Thoracic aorta (tissue), 2 donors: ENCODE measurements at regions not wholly inside any gene's neighbourhood (a gene's known extent, or its start where the extent isn't known, plus 50 kb on each side); places are given as distances from the start of the nearest gene placed in this dataset.

ENCODE experiments used
- ATAC-seq: fragments of 150-250 bp; one replicate; pipeline ENCODE4 v1.8.0; 2017; ENCODE audit warnings: low read depth; ENCODE audit not compliant: insufficient number of reproducible peaks, low FRiP score
- DNase-seq: peaks from one replicate; pipeline ENCODE4 v3.0.0-alpha.2; 2020; ENCODE audit warnings: low spot score
- H3K27ac ChIP-seq, 2 donors: fragments of 200-600 bp; sonication (generic); 1 replicate in 1 of 2; 2 replicates in 1 of 2; pipeline ENCODE4 v1.5.1; 2016; ENCODE audit warnings: mild to moderate bottlenecking in 2 of 2, moderate library complexity in 2 of 2
- H3K27me3 ChIP-seq: fragments of 200-600 bp; sonication (generic); replicated peaks from 2 replicates; pipeline ENCODE4 v1.6.0; 2016; ENCODE audit warnings: mild to moderate bottlenecking; ENCODE audit not compliant: insufficient read depth
- H3K36me3 ChIP-seq: fragments of 200-600 bp; sonication (generic); one replicate; pipeline ENCODE4 v1.5.1; 2016
- H3K4me1 ChIP-seq, 2 donors: fragments of 200-600 bp; sonication (generic); 1 replicate in 1 of 2; 2 replicates in 1 of 2; pipeline versions ENCODE4 v1.5.1 to v1.6.0; 2016; ENCODE audit warnings: low read depth in 2 of 2, mild to moderate bottlenecking in 1 of 2; ENCODE audit not compliant: control insufficient read depth in 1 of 2
- H3K4me3 ChIP-seq: fragments of 200-600 bp; sonication (generic); 2 replicates; pipeline ENCODE4 v1.5.1; 2016; ENCODE audit warnings: mild to moderate bottlenecking
- H3K9me3 ChIP-seq: fragments of 200-600 bp; sonication (generic); 2 replicates; pipeline ENCODE4 v1.5.1; 2016
- CTCF ChIP-seq: fragments of 200-600 bp; sonication (generic); IDR thresholded peaks from one replicate; pipeline ENCODE4 v1.5.1; 2019; ENCODE audit warnings: antibody characterized with exemption

- no peaks in the 10 kb centered on the region for H3K27me3 ChIP-seq
- DNase-seq (no peak), ATAC-seq (no peak)
- H3K9me3 ChIP-seq = no peaks in the 10 kb centered on the region
- H3K36me3 ChIP-seq = no peaks in the 10 kb centered on the region
- H3K4me1 ChIP-seq = no peaks in the 10 kb centered on the region
- no peak for TF ChIP-seq CTCF
- no peak overlapping the region for H3K4me3 ChIP-seq
- no peak overlapping the region for H3K27ac ChIP-seq
Observed at GRCh38 chr3:87052499-87053260, 61.7 kb upstream of the VGLL3 start.

- ATAC-seq = no peak
- DNase-seq = no peak
- Histone ChIP-seq H3K27me3 (no peaks in the 10 kb centered on the region), H3K4me3 (no peak overlapping the region), H3K36me3 (no peaks in the 10 kb centered on the region), H3K27ac (no peak overlapping the region), H3K4me1 (no peaks in the 10 kb centered on the region), H3K9me3 (no peaks in the 10 kb centered on the region)
- TF ChIP-seq CTCF = no peak
Observed at GRCh38 chr3:87047852-87048251, 56.9 kb upstream of the VGLL3 start.

GRCh38 chr3:87046241-87046640 lies 55.3 kb upstream of the VGLL3 start:
- ATAC-seq = no peak
- DNase-seq = no peak
- Histone ChIP-seq H3K4me1 (no peaks in the 10 kb centered on the region), H3K9me3 (no peaks in the 10 kb centered on the region), H3K36me3 (no peaks in the 10 kb centered on the region), H3K4me3 (no peak overlapping the region), H3K27ac (no peak overlapping the region), H3K27me3 (no peaks in the 10 kb centered on the region)
- TF ChIP-seq CTCF = no peak

GRCh38 chr3:87045473-87045872 lies 54.5 kb upstream of the VGLL3 start:
- H3K4me1 ChIP-seq = no peaks in the 10 kb centered on the region
- H3K27ac ChIP-seq = no peak overlapping the region
- no peak for TF ChIP-seq CTCF
- H3K4me3 ChIP-seq = no peak overlapping the region
- H3K36me3 ChIP-seq = no peaks in the 10 kb centered on the region
- no peaks in the 10 kb centered on the region for H3K9me3 ChIP-seq
- DNase-seq (no peak), ATAC-seq (no peak)
- H3K27me3 ChIP-seq = no peaks in the 10 kb centered on the region

GRCh38 chr3:87044846-87045245 lies 53.9 kb upstream of the VGLL3 start:
- no peak for DNase-seq
- Histone ChIP-seq H3K4me1 (no peaks in the 10 kb centered on the region), H3K4me3 (no peak overlapping the region), H3K9me3 (no peaks in the 10 kb centered on the region), H3K27ac (no peak overlapping the region), H3K27me3 (no peaks in the 10 kb centered on the region), H3K36me3 (no peaks in the 10 kb centered on the region)
- no peak for TF ChIP-seq CTCF
- no peak for ATAC-seq
